ENCODE measurements at regions not wholly inside any gene's neighbourhood (a gene's known extent, or its start where the extent isn't known, plus 50 kb on each side); places are given as distances from the start of the nearest gene placed in this dataset.

GRCh38 chr1:90821788-90822359, 104.8 kb upstream of the BARHL2 start (continued):
- TF ChIP-seq E2F1 (CRISPR knock-in tag; IDR thresholded peaks at IDR 0.05): no peak
- TF ChIP-seq ZNF671 (CRISPR knock-in tag; IDR thresholded peaks at IDR 0.05): no peak
- no peak for TF ChIP-seq ATF1 (CRISPR knock-in tag; IDR thresholded peaks at IDR 0.05)

- no peak overlapping the region for H3K4me3 Mint-ChIP-seq
- no peak for ATAC-seq
- TF ChIP-seq ZNF263 (CRISPR knock-in tag; IDR thresholded peaks at IDR 0.05; ENCODE audit: low read depth): no peak
- TF ChIP-seq SMAD4 (CRISPR knock-in tag; IDR thresholded peaks at IDR 0.05): no peak
- no peak for TF ChIP-seq FOXP1 (CRISPR knock-in tag; IDR thresholded peaks at IDR 0.05; ENCODE audit: borderline replicate concordance)
- no peak for TF ChIP-seq ATF2 (CRISPR knock-in tag; IDR thresholded peaks at IDR 0.05; ENCODE audit: borderline replicate concordance, low read depth)
- no peak for TF ChIP-seq ZNF416 (CRISPR knock-in tag; IDR thresholded peaks at IDR 0.05)
- no peak for TF ChIP-seq PREB (CRISPR knock-in tag; IDR thresholded peaks at IDR 0.05; ENCODE audit: borderline replicate concordance)
- no peak for TF ChIP-seq GABPB1 (CRISPR knock-in tag; IDR thresholded peaks at IDR 0.05)
- TF ChIP-seq ZBTB43 (CRISPR knock-in tag; IDR thresholded peaks at IDR 0.05): no peak
- TF ChIP-seq ERG (CRISPR knock-in tag; IDR thresholded peaks at IDR 0.05): no peak
- no peak for TF ChIP-seq HMGA2 (CRISPR knock-in tag; IDR thresholded peaks at IDR 0.05)
- no peak for TF ChIP-seq SP1 (CRISPR knock-in tag; conservative IDR thresholded peaks at IDR 0.05)
- TF ChIP-seq MAX (CRISPR knock-in tag; IDR thresholded peaks at IDR 0.05): no peak
- no peak for TF ChIP-seq MLX (CRISPR knock-in tag; IDR thresholded peaks at IDR 0.05)
- no peak for TF ChIP-seq PRDM15 (CRISPR knock-in tag; IDR thresholded peaks at IDR 0.05)
- TF ChIP-seq USF2 (CRISPR knock-in tag; IDR thresholded peaks at IDR 0.05): no peak
- TF ChIP-seq USF1 (CRISPR knock-in tag; IDR thresholded peaks at IDR 0.05): no peak
- no peak for TF ChIP-seq FOXJ3 (CRISPR knock-in tag; IDR thresholded peaks at IDR 0.05; ENCODE audit: borderline replicate concordance)
- TF ChIP-seq ZNF138 (CRISPR knock-in tag; conservative IDR thresholded peaks at IDR 0.05): no peak
- TF ChIP-seq ESRRA (CRISPR knock-in tag; IDR thresholded peaks at IDR 0.05; ENCODE audit: borderline replicate concordance): no peak
These were observed 104.2 kb upstream of the BARHL2 start for GRCh38 chr1:90821152-90821787.

More at GRCh38 chr1:90821152-90821787, 104.2 kb upstream of the BARHL2 start:
- CTCF ChIA-PET: no interaction called here
- POLR2A ChIA-PET: no interaction called here
- no peaks in the 10 kb centered on the region for H3K9me3 Mint-ChIP-seq
- DNase-seq (ENCODE audit: low spot score): no peak
- no peak overlapping the region for H3K27ac Mint-ChIP-seq
- no peaks in the 10 kb centered on the region for H3K36me3 Mint-ChIP-seq
- H3K4me1 Mint-ChIP-seq: no peaks in the 10 kb centered on the region
- no peaks in the 10 kb centered on the region; the same call in 1 of the 2 replicates for H3K27me3 Mint-ChIP-seq (ENCODE audit: low read depth)
